HG02610 (cell line): ENCODE measurements at regions not wholly inside any gene's neighbourhood (a gene's known extent, or its start where the extent isn't known, plus 50 kb on each side); places are given as distances from the start of the nearest gene placed in this dataset.

Experiments used
- ATAC-seq: cut with Tn5 transposase; IDR thresholded peaks from one replicate; pipeline ENCODE4 v1.9.1; 2021; ENCODE audit warnings: mild to moderate bottlenecking, moderate library complexity; ENCODE audit not compliant: unreplicated experiment

DNA sequence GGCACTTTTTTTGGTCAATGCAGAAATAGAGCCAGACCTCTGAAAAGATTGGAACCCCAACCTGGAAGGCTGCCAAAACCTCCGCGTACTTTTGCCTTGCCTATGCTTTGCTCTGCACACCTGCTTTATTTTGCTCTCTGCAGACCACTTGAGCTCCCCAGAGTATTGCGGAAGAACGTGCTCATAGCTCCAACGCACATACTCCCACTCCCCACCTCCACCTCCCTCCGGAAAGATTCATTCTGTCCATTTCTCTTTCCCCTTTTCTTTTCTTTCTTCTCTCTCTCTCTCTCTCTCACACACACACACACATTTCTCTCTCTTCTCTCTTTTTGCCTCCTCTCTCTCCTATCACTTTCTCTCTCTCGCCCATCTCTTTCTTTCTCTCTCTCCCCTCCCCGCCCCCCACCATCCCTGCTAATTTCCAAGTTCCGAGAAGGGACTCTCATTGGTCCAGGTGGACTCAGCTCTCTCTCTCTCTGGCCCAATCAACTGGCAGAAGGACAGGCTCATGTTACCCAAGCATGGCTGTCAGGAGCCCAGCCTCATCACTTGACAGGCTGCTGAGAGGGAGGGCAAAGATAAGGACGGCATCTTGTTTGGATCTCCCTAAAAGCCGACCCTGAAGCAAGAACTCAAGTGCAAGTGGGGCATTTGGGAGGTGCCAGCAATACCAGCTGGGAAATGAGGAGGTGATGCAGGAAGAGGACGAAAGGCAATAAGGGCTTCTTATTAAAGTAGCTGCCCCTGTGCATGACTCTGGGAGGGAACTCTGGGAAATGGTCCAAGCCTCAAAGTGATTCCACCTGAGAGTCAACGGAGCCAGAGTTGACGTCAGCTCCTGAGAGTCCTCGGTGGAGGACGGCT, 246.1 kb downstream of the LY86 start:
- ATAC-seq = no peak

GRCh38 chr6:6835223-6835503, 246.6 kb downstream of the LY86 start:
- no peak for ATAC-seq

DNA sequence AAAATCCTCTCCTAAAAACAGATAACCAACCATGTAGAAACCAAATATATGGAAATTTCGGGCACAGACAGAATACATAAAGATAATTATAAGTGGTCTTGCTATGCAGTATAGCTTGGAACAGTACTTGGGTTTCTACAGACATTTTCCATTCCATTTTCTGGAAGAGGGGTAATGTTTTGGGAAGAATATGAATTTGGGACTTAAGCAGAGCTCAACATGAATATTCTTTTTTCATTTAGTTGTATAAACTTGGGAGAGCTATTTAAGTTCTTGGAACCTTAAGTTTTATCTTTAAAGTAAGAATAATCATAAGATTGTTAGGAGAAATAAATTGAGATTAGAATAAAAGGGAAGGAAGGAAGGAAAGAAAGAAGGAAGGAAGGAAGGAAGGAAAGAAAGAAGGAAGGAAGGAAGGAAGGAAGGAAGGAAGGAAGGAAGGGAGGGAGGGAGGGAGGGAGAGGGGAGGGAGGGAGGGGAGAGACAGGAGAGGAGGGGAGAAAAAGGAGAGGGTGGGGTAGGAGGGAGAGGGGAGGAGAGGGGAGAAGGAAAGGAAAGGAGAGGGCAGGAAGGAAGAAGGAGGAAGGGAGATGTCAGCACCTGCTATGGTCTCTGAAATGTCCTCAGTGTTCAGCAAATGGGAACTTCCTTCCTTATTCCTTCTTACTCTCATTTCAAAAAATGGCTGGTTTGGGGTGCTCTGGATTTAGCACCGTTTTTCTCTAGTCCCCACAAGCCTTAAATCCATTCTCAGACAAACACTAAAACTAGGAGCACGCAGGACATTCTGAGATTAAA, 248.3 kb downstream of the LY86 start:
- ATAC-seq = no peak

DNA sequence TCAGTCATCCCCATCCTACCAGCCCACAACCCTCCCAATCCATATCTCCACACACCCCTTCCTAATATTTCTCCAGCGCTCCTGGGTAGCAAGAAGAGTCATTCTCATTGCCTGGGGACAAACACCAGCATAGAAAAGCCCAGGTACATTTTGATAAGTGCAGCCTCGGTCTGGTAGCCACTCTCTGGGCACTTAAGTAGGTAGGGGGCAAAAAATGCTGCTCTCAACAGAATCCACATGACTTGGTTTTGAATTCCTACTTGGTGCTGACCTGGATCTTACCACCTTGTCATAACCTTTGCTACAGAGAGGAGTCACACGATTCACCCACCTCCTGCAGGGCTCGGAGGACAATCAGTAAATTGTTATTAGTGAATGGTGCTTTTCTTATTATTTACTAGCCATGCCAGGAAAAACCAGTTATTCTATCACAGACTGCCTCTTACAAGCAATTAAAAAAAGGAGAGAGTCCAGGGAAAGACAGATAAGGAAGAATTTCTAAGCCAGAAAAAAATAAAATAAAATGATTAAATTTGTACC, 249.1 kb downstream of the LY86 start:
- ATAC-seq = no peak

DNA sequence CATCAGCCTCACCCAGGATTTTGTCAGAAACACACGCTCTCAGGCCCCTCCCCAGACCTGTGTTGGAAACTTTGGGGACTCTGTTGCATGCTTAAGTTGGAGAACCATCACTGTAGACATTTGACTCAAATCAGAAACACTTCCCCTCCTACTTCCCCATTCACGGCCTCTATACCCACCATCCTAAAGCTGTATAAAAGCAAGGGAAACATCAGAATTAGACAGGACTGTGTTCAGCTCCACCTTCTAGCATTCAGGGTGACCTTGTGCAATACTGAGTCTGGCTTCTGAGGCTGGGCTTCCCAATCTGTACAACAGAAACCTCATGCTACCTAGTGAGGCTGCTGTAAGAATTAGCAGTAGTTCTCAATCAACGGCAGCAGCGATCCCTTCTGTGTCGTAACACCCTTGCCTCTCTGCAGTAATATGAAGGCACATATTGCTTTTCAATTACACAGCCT, 252.3 kb downstream of the LY86 start:
- peak; percentile 77 for ATAC-seq

DNA sequence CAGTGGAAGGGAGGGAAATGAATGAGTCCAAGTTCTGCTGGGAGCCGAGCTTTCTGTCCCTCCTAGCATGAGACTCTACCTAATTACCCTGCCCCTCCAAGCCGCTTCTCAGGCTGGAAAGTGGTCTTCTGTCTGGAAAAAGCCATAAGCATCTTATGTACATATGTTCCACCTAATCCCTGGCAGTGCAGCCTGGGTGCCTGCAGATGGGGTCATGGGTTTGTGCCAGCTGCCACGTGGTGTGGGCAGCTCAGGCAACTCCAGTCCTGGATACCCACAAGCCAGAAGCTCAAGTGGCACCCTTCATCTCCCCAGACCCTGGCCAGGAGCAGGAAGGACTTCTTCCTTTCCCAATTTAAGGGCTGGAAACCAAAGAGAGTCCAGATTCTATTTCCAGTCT, 253.1 kb downstream of the LY86 start:
- ATAC-seq = no peak

- ATAC-seq = no peak
Observed at GRCh38 chr6:6842291-6842690, 253.8 kb downstream of the LY86 start.

DNA sequence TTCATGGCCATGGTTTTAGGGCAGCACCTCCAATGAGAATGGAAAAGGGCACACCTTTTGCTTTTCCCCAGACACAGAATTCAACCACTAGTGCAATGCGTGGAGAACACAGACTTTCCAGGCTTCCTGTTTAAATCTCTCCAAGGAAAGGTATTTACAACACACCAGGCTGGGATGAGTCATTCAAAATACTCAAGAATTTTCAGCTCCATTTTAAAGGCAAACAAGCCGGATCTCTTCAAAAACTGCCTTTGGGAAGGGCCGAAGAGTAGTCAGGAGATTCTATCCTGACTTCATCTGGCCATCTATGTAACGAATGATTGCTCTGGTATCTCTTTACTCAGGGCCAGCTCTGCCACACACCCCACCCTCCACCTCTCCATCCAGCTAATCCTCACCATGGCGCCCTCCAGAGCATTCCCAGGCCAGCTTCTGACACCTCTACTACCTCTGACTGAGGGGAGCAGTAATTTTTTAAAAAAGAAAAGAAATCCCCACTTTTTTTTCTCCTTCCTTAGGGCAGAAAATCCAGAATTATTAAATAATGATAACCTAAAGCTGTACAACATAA, 254.6 kb downstream of the LY86 start:
- no peak for ATAC-seq

- ATAC-seq = no peak
Observed at GRCh38 chr6:6843777-6844176, 255.3 kb downstream of the LY86 start.

DNA sequence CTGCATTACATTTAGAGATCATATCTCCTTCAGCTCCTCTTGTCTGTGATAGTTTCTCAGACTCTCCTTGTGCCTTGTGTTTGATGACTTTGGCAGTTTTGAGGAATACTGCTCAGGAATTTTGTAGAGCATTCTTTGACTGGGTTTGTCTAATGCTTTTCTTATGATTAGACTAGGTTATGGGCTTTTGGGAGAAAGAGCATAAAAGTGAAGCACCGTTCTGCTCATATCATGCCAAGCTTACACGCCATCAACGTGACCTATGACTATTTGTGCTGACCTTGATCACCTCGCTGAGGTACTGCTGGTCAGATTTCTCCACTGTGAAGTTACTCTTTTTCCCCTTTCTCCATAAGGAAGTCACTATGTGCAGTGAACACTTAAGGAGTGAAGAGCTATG, 256.0 kb downstream of the LY86 start:
- ATAC-seq = no peak

DNA sequence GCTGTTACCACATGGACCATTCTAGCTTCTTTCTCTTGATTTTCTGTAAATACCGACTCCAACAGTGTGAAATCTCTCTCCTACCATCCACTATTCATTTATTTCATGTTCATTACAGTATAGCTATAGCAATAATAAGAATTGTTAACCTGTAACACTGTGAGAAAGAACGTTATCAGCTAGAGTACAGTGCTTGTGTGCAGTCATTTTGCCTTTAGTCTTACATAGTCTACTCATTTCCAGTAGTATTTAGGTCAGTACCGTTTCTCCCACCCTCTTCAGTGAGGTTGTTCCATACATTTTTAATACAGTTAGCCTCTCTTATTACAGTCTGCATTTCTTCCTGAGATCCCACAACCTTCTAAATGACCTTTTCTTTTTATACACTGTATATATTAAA, 257.1 kb downstream of the LY86 start:
- no peak for ATAC-seq

- no peak for ATAC-seq
Observed at GRCh38 chr6:6847591-6847990, 259.1 kb downstream of the LY86 start.

DNA sequence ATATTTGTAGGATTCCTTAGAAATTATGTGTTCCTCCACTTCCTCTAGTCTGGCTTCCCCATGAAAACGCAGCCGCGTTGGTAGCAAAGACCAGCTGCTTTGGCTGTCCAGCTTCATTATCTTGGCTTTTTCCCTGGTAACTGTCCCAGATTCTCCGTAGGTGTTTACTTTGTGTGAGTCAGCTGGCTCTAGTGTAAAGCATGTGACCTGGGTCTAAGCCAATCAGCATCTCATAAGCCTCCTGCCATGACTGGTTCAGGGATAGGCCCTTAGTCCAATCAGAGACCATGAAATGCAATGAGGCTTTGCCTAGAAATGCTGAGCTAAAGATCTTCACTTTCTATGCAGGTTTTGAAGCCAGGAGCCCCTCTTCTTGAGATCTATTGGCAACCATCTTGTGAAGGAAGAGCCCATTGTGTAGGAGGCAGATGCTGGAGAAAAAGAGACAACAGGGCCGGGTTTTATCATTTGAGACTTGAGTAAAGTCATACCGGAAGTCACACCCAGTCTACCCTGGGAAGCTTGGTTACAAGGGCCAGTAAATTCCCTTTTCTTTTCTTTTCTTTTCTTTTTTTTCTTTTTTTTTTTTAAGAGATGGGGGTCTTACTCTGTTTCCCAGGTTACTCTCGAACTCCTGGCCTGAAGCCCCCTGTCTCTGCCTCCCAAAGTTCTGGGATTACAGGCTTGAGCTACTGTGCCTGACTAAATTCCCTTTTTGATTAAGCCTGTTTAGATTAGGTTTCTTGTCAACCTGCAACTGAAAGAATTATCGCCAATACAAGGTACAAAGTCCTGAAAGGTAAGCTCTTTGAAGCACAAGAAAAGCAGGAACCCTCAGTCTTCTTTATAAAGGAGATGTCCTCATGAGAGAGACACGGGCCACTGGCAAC, 256.5 kb upstream of the RREB1 start:
- no peak for ATAC-seq

DNA sequence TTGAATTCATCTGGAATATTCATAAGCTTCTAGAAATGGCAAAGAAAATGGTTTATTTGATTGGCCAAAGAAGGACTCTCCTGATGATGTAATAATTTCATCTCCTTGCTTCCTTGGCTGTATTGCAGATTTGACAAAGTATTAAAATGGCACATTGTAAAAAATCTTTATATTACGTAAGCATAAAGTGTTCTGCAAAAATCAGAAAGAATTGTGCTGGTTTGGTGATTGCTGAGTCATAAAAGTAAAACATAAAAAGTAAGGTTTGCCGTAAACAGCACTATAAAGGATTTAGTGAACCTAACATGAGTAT, 255.9 kb upstream of the RREB1 start:
- no peak for ATAC-seq

DNA sequence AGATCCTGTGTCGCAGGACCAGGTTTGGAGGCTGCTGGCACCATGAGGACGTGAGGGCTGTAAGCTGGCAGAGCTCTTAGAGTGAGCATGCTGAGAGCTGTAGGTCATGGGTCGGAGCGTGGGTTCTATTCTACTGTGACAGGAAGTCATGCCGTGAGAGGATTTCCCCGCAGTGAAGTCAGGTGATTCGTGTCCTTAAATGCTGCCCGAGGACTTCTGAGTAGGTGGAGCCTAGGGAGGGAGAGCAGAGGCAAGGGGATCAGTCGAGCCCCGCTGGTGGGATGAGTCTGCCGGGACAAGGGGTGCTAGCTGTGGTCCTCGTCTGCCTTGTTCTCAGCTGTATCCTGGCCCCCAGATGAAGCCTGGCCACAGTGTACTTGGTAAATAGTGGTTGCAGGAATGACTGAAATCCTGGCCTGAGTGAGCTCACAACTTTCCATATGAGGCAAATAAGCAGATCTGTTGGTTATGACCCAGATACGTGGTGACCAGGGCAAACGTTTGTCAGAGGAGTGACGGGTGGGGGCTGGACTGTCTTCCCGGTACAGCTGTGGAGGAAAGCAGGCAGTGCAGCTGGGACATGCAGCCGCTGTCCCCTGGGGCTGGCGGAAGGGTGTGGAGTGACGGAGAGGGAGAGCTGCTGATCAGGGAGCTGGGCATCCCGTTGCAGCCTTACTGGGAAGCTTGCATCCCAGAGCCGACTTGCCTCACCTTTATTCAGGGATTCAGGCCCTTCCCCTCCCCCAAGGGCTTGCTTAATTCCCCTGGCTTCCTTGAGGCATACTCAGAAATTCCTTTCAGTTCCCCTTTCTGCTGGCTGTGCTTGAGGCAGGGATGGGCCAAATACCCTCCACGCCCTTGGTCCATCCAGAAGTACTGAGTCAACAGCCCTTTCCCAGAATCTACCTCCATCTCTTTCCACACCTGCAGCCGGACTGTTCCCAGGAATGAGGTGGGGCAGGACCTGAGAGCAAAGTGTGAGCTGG, 250.9 kb upstream of the RREB1 start:
- ATAC-seq = peak; percentile 76

DNA sequence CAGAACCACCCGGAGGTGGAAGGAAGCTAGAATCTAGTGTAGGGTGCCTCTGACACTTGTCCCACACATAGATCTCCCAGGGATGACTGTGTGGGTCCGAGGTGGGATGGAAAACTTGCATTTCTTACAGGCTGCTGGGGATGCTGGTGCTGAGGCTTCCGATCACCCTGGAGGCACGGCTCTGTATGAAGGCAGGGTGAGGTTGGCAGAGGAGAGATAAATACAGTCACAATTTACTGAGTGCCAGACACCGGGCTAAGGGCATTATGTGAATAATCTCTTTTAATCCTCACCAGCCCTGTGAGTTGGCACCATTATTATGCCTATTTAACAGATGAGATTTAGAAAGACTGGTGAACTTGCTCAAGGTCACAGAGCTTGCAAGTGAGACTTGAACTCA, 250.2 kb upstream of the RREB1 start:
- no peak for ATAC-seq

DNA sequence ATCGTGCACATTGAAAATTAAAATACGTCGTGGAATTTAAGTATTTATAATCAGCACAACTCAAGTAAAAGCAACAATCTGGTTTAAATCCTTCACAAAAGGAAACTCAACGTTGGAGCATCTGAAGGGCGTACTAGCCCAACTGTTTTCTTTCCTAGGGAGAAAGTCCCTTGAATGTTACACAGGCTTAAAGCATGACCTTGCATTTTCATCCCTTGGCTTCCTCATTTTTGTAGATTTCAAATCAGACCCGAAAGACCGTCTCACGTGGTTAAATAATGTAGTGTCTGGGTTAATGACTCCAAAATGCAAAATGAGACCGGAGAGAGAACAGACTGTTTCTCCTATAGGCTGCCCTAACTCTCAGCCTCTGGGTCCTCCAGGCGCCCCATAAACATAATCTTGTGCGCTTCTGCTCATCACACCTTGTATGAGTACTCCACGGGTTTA, 249.2 kb upstream of the RREB1 start:
- no peak for ATAC-seq

DNA sequence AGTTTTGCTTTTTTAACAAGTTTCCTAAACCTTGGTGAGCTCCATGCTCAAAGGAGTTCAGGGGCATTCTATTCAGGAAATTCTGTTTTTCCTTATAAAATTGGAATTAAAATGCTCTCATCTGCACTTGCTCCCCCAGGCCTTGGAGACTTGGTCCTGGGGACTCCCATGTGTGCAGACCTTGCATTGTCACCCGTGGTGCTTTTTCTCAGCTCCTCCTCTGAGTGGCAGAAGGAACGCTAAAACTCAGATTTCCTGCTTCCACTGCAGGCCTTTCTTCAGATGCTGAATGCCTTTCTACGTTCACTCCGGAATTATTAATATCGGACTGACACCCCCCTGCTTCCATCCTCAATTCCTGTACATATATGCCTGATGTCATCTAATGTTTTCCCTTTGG, 248.7 kb upstream of the RREB1 start:
- no peak for ATAC-seq

DNA sequence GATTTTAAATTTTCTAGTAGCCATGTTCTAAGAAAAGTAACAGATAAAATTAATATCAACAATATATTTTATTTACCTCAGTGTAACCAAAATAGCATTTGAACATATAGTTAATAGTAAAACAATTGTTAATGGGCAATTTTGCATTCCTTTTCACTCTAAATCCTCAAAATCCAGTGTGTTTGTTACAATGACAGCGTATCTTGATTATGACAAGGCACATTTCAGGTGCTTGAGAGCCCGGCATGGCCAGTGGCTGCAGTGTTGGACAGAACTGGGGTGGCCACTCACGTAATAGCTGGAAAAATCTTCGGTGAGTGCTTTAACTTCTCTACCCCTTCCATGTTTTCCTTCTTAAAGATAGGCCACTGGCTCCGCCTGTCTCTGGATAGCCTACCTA, 248.0 kb upstream of the RREB1 start:
- ATAC-seq = no peak

GRCh38 chr6:6860863-6861262, 246.9 kb upstream of the RREB1 start:
- no peak for ATAC-seq
